CD8-positive, alpha-beta memory T cell (primary cell): ENCODE measurements at regions not wholly inside any gene's neighbourhood (a gene's known extent, or its start where the extent isn't known, plus 50 kb on each side); places are given as distances from the start of the nearest gene placed in this dataset.
A peak's percentile ranks its signal among the peaks of the same experiment; 100 is the strongest.
"Not testable (repeated sequence)": the region's sequence is repeated elsewhere in the genome, so short reads cannot be mapped to it uniquely, and the experiment has no call there.

Experiments
- CTCF ChIA-PET: fragments of 350-600 bp; sonication (Branson Sonifier 250); formaldehyde crosslinking; loops from one replicate; lab custom pipeline; 2021; ENCODE audit warnings: antibody characterized with exemption; lab: Charles Lee
- POLR2A ChIA-PET: fragments of 350-600 bp; sonication (Branson Sonifier 250); formaldehyde crosslinking; loops from one replicate; lab custom pipeline; 2021; ENCODE audit warnings: antibody characterized with exemption; lab: Charles Lee
- DNase-seq, 5 donors: peaks; one replicate each; pipeline versions ENCODE4 v3.0.0 to v3.0.0-alpha.2; 2020 to 2022; ENCODE audit warnings: mixed read lengths in 1 of 5
- H3K27ac ChIP-seq: one replicate; pipeline ENCODE4 v1.7.0; 2013; ENCODE audit warnings: low read depth, mild to moderate bottlenecking, low read length, moderate library complexity
- H3K27me3 ChIP-seq: 2 replicates; pipeline ENCODE4 v1.7.0; 2013; ENCODE audit warnings: low read length, mild to moderate bottlenecking; ENCODE audit not compliant: insufficient read depth, poor library complexity, severe bottlenecking
- H3K36me3 ChIP-seq: 2 replicates; pipeline ENCODE4 v1.7.0; 2013; ENCODE audit warnings: mild to moderate bottlenecking, low read length, moderate library complexity; ENCODE audit not compliant: insufficient read depth
- H3K4me1 ChIP-seq: 2 replicates; pipeline ENCODE4 v1.7.0; 2013; ENCODE audit warnings: mild to moderate bottlenecking, low read length, moderate library complexity; ENCODE audit not compliant: insufficient read depth
- H3K4me3 ChIP-seq: 2 replicates; pipeline ENCODE4 v1.7.0; 2013; ENCODE audit warnings: mild to moderate bottlenecking, low read length
- H3K9me3 ChIP-seq: 2 replicates; pipeline ENCODE4 v1.7.0; 2013; ENCODE audit warnings: mild to moderate bottlenecking, low read length
- H3K27ac Mint-ChIP-seq, 8 donors: one replicate each; pipeline ENCODE4 v1.8.0; 2020 to 2021; ENCODE audit warnings: mixed read lengths in 8 of 8, mild to moderate bottlenecking in 6 of 8, inconsistent platforms in 3 of 8, moderate library complexity in 3 of 8
- H3K27me3 Mint-ChIP-seq, 2 donors: one replicate each; pipeline ENCODE4 v1.8.0; 2020 to 2021; ENCODE audit warnings: mixed read lengths in 2 of 2, mild to moderate bottlenecking in 1 of 2, moderate library complexity in 1 of 2
- H3K36me3 Mint-ChIP-seq, 3 donors: one replicate each; pipeline ENCODE4 v1.8.0; 2020 to 2021; ENCODE audit warnings: mixed read lengths in 3 of 3, inconsistent platforms in 1 of 3, mild to moderate bottlenecking in 1 of 3
- H3K4me1 Mint-ChIP-seq, 3 donors: one replicate each; pipeline ENCODE4 v1.8.0; 2020 to 2021; ENCODE audit warnings: mixed read lengths in 3 of 3, inconsistent platforms in 1 of 3, mild to moderate bottlenecking in 1 of 3
- H3K4me3 Mint-ChIP-seq, 7 donors: one replicate each; pipeline ENCODE4 v1.8.0; 2020 to 2021; ENCODE audit warnings: mixed read lengths in 7 of 7, mild to moderate bottlenecking in 6 of 7, moderate library complexity in 4 of 7, inconsistent platforms in 2 of 7
- H3K9me3 Mint-ChIP-seq, 5 donors: one replicate each; pipeline ENCODE4 v1.8.0; 2020 to 2022; ENCODE audit warnings: mixed read lengths in 5 of 5, mild to moderate bottlenecking in 3 of 5, moderate library complexity in 2 of 5, inconsistent platforms in 1 of 5

DNA sequence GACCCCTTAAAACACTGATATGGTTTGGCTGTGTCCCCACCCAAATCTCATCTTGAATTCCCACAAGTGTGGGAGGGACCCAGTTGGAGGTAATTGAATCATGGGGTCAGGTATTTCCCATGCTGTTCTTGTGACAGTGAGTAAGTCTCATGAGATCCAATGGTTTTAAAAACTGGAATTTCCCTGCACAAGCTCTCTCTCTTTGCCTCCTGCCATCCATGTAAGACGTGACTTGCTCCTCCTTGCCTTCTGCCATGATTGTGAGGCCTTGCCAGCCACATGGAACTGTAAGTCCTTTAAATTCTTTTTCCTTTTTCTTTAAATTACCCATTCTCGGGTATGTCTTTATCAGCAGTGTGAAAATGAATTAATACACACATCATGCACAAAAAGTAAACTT lies 99.1 kb upstream of the PLEKHG1 start:
- H3K36me3 ChIP-seq, DNase-seq, H3K9me3 ChIP-seq, H3K27ac Mint-ChIP-seq, H3K4me1 ChIP-seq, POLR2A ChIA-PET, H3K36me3 Mint-ChIP-seq, CTCF ChIA-PET, H3K9me3 Mint-ChIP-seq, H3K27me3 Mint-ChIP-seq, H3K4me3 Mint-ChIP-seq, H3K4me3 ChIP-seq, H3K27me3 ChIP-seq, H3K4me1 Mint-ChIP-seq, H3K27ac ChIP-seq: not testable (repeated sequence)

DNA sequence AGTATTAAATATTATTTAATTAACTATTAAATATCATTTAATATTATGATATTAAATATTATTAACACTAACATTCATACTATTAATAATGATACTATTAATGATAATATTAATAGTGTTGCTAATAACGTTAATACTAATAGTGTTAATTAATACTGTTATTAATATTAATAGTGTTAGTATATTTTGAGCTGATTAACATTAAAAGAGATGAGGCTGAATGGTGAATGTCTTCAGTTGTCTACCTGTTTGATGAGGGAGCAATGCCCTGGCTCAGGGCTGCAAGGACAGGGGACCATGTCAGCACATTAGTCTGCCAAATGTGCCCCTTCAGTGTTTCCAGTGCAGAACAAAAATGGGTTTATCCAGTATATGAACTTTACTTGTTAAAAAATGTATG lies 96.6 kb upstream of the PLEKHG1 start:
- H3K9me3 Mint-ChIP-seq = peaks cover 0 to 3% (median 2%) of the 10 kb centered on the region in 5 donors
- ChIA-PET CTCF (no interaction called here), POLR2A (no interaction called here)
- H3K4me1 Mint-ChIP-seq = no peaks in the 10 kb centered on the region
- DNase-seq = no peak
- Histone ChIP-seq H3K4me1 (no peaks in the 10 kb centered on the region), H3K9me3 (no peaks in the 10 kb centered on the region), H3K27ac (no peak overlapping the region), H3K4me3 (no peak overlapping the region), H3K36me3 (no peaks in the 10 kb centered on the region), H3K27me3 (no peaks in the 10 kb centered on the region)
- no peak overlapping the region for H3K4me3 Mint-ChIP-seq
- no peaks in the 10 kb centered on the region for H3K36me3 Mint-ChIP-seq
- H3K27ac Mint-ChIP-seq = peak overlapping the region in 1 of 8 donors; percentile 45
- peaks cover 3 to 12% of the 10 kb centered on the region in 2 donors for H3K27me3 Mint-ChIP-seq

DNA sequence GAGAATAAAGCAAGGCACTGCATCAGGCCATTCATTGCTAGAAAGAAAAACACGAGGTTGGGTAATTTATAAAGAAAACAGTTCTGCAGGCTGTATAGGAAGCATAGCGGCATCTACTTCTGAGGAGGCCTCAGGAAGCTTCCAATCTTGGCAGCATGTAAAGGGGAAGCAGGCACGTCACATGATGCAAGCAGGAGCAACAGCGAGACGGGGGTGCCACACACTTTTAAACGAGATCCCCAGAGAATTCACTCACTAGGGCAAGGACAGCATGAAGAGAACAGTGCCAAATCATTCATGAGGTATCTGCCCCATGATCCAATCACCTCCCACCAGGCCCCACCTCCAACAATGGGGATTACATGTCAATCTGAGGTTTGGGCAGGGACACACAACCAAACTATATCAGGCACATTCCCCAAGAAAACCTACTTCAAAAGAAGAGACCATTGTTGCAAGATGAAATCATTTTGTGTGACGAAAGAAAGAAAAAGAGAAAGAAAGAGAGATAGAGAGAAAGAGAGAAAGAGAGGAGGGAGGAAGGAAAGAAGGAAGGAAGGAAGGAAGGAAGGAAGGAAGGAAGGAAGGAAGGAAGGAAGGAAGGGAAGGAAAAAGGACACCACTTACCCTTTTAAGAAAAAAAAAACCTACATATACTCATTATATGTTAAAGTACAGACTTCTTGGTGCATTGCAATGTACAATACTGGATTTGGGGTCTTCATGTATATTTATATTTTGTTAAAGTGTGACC lies 95.9 kb upstream of the PLEKHG1 start:
- DNase-seq = no peak
- Histone ChIP-seq H3K4me1 (no peaks in the 10 kb centered on the region), H3K4me3 (no peak overlapping the region), H3K27ac (no peak overlapping the region), H3K9me3 (no peaks in the 10 kb centered on the region), H3K36me3 (no peaks in the 10 kb centered on the region), H3K27me3 (no peaks in the 10 kb centered on the region)
- peak overlapping the region in 1 of 8 donors; percentile 45 for H3K27ac Mint-ChIP-seq
- ChIA-PET POLR2A (no interaction called here), CTCF (no interaction called here)
- peaks cover 0 to 3% (median 2%) of the 10 kb centered on the region in 5 donors for H3K9me3 Mint-ChIP-seq
- no peak overlapping the region for H3K4me3 Mint-ChIP-seq
- peaks cover 3 to 15% of the 10 kb centered on the region in 2 donors for H3K27me3 Mint-ChIP-seq
- H3K4me1 Mint-ChIP-seq = no peaks in the 10 kb centered on the region
- no peaks in the 10 kb centered on the region for H3K36me3 Mint-ChIP-seq

DNA sequence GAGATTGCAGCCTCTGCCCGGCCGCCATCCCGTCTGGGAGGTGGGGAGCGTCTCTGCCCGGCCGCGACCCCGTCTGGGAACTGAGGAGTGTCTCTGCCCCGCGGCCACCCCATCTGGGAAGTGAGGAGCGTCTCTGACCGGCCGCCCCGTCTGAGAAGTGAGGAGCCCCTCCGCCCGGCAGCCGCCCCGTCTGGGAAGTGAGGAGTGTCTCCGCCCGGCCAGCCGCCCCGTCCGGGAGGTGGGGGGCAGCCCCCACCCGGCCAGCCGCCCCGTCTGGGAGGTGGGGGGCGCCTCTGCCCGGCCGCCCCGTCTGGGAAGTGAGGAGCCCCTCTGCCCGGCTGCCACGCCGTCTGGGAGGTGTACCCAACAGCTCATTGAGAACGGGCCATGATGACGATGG lies 92.3 kb upstream of the PLEKHG1 start:
- POLR2A ChIA-PET, H3K9me3 Mint-ChIP-seq, H3K4me3 Mint-ChIP-seq, H3K4me1 Mint-ChIP-seq, H3K4me3 ChIP-seq, H3K4me1 ChIP-seq, H3K9me3 ChIP-seq, CTCF ChIA-PET, H3K36me3 ChIP-seq, H3K27ac ChIP-seq, DNase-seq, H3K36me3 Mint-ChIP-seq, H3K27ac Mint-ChIP-seq, H3K27me3 ChIP-seq: not testable (repeated sequence)
- peaks cover 3 to 18% of the 10 kb centered on the region in 2 donors for H3K27me3 Mint-ChIP-seq

DNA sequence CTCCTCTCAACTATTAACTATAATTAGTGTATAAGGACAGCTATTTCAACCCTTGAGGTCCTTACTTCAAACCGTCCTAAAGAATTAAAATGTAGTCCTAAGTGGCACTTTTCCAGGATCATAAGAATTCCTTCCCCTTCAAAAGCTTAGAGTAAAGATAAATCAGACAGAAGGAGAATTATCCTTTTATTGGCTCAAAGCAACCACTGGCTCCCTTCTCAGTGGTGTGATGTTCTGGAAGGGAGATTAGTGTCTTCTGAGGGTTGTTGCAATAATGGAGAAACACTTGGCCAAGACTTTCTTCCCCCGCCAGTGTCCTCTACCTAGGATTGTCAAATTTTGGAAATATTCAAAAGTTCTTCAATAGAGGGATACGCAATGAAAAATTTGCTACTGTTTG lies 89.1 kb upstream of the PLEKHG1 start:
- Histone ChIP-seq H3K9me3 (no peaks in the 10 kb centered on the region), H3K4me3 (no peak overlapping the region), H3K27me3 (no peaks in the 10 kb centered on the region), H3K4me1 (no peaks in the 10 kb centered on the region), H3K36me3 (no peaks in the 10 kb centered on the region), H3K27ac (no peak overlapping the region)
- Mint-ChIP-seq H3K27me3 (peaks cover 0 to 19% of the 10 kb centered on the region in 2 donors), H3K36me3 (no peaks in the 10 kb centered on the region), H3K4me1 (no peaks in the 10 kb centered on the region), H3K9me3 (peaks cover 0 to 2% (median 0%) of the 10 kb centered on the region in 5 donors), H3K4me3 (no peak overlapping the region), H3K27ac (no peak overlapping the region)
- POLR2A ChIA-PET = no interaction called here
- DNase-seq = no peak
- CTCF ChIA-PET = no interaction called here

DNA sequence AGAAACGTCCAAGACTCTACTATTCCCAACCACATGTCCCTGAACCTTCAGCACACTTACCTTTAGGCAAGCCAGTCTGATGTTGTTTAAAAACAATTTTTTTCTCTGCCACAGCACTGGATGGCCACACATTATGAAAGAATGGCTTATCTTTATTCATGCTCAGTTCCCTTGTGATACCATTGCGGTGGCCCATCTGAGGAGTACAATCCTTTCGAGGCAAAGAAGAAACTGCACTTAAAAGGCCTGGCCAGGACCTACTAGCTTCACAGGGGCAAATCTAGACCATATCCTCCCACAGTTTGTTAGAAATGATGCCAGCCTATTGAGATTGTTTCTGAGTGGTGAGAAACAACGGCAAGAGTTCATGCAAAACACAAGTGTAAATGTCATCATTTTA lies 88.4 kb upstream of the PLEKHG1 start:
- H3K4me3 ChIP-seq = no peak overlapping the region
- Mint-ChIP-seq H3K27ac (no peak overlapping the region), H3K36me3 (no peaks in the 10 kb centered on the region), H3K4me1 (no peaks in the 10 kb centered on the region), H3K27me3 (peaks cover 0 to 16% of the 10 kb centered on the region in 2 donors), H3K4me3 (no peak overlapping the region), H3K9me3 (no peaks in the 10 kb centered on the region)
- POLR2A ChIA-PET = no interaction called here
- H3K27me3 ChIP-seq = no peaks in the 10 kb centered on the region
- H3K36me3 ChIP-seq = no peaks in the 10 kb centered on the region
- H3K27ac ChIP-seq = no peak overlapping the region
- DNase-seq = no peak
- no peaks in the 10 kb centered on the region for H3K9me3 ChIP-seq
- no peaks in the 10 kb centered on the region for H3K4me1 ChIP-seq
- CTCF ChIA-PET = no interaction called here

DNA sequence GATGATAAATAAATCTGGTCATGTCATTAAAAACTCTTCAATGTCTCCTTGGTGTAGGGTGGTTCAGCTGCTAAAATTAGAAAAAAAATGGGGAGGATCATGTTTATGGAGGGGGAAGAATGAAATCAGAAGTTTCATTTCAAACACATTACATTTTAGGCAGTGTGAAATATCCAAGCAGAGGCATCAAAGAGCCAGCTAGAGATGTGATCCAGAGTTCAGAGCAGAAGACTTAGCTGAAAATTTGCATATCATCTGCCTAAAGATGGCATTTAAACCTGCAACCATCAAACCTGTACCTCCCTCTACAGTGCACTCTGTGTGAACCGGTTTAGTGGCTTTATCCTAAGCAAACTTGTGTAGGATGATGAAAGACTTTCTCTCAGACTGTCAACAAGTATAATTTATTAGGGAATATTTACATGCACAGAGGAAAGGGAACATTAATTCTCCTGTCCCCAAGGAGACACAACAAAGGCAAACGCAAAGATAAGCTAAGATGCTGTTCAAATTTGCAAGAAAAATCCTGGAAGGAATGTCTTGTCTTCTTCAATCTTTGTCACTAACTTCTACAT lies 84.8 kb upstream of the PLEKHG1 start:
- Histone ChIP-seq H3K36me3 (no peaks in the 10 kb centered on the region), H3K27ac (no peak overlapping the region), H3K27me3 (no peaks in the 10 kb centered on the region), H3K4me1 (no peaks in the 10 kb centered on the region), H3K4me3 (no peak overlapping the region), H3K9me3 (no peaks in the 10 kb centered on the region)
- no peak for DNase-seq
- Mint-ChIP-seq H3K9me3 (no peaks in the 10 kb centered on the region), H3K36me3 (no peaks in the 10 kb centered on the region), H3K4me1 (no peaks in the 10 kb centered on the region), H3K4me3 (no peak overlapping the region), H3K27ac (no peak overlapping the region), H3K27me3 (peaks cover 4 to 7% of the 10 kb centered on the region in 2 donors)
- POLR2A ChIA-PET = no interaction called here
- CTCF ChIA-PET = no interaction called here

DNA sequence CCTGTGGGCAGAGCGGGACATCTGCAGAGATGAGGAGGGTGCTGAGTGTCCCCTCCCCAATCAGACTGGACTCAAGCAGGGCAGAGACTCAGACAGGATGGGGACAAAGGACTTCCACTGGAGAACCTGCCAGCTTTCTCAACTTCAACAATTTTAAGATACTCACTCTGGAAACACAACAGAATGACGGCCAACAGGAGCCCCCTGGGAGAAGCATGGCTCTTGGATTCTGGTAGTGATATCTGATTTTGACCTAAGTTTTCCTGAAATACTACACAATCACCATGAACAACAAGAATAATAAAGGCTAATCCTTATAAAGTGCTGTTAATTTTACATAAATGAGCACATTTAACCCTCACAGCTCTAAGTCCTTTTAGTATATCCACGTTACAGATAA lies 83.5 kb upstream of the PLEKHG1 start:
- Mint-ChIP-seq H3K36me3 (no peaks in the 10 kb centered on the region), H3K27ac (no peak overlapping the region), H3K27me3 (peaks cover 4% of the 10 kb centered on the region in 2 donors), H3K4me3 (no peak overlapping the region), H3K9me3 (no peaks in the 10 kb centered on the region), H3K4me1 (no peaks in the 10 kb centered on the region)
- ChIA-PET CTCF (no interaction called here), POLR2A (no interaction called here)
- Histone ChIP-seq H3K27me3 (no peaks in the 10 kb centered on the region), H3K9me3 (no peaks in the 10 kb centered on the region), H3K4me1 (no peaks in the 10 kb centered on the region), H3K4me3 (no peak overlapping the region), H3K36me3 (no peaks in the 10 kb centered on the region), H3K27ac (no peak overlapping the region)
- DNase-seq = no peak
